ENCODE measurements at regions not wholly inside any gene's neighbourhood (a gene's known extent, or its start where the extent isn't known, plus 50 kb on each side); places are given as distances from the start of the nearest gene placed in this dataset.

- Histone ChIP-seq H3K9ac (no peak overlapping the region), H4K20me1 (ENCODE audit: insufficient read depth) (no peaks in the 10 kb centered on the region), H3K79me2 (ENCODE audit: insufficient read depth, low read depth) (no peaks in the 10 kb centered on the region), H2AFZ (ENCODE audit: low read depth) (no peak overlapping the region), H3K4me3 (IDR thresholded peaks at IDR 0.05; ENCODE audit: insufficient read depth, low read depth, low read length) (no peak overlapping the region), H3K4me1 (ENCODE audit: low read depth, poor library complexity, severe bottlenecking) (no peaks in the 10 kb centered on the region), H3K27me3 (ENCODE audit: insufficient read depth, low read depth) (no peaks in the 10 kb centered on the region), H3K4me2 (no peak overlapping the region), H3K36me3 (ENCODE audit: insufficient read depth) (no peaks in the 10 kb centered on the region), H3K27ac (no peak overlapping the region)
- no peak for TF ChIP-seq CTCF (conservative IDR thresholded peaks at IDR 0.05; ENCODE audit: low read depth, low read length)
Observed at GRCh38 chrX:149221230-149221629, 283.9 kb downstream of the IDS start.

- Histone ChIP-seq H3K4me2 (no peak overlapping the region), H4K20me1 (ENCODE audit: insufficient read depth) (no peaks in the 10 kb centered on the region), H3K9ac (no peak overlapping the region), H3K36me3 (ENCODE audit: insufficient read depth) (no peaks in the 10 kb centered on the region), H3K4me1 (ENCODE audit: low read depth, poor library complexity, severe bottlenecking) (no peaks in the 10 kb centered on the region), H3K4me3 (IDR thresholded peaks at IDR 0.05; ENCODE audit: insufficient read depth, low read depth, low read length) (no peak overlapping the region), H3K27me3 (ENCODE audit: insufficient read depth, low read depth) (no peaks in the 10 kb centered on the region), H3K79me2 (ENCODE audit: insufficient read depth, low read depth) (no peaks in the 10 kb centered on the region), H2AFZ (ENCODE audit: low read depth) (no peak overlapping the region), H3K27ac (no peak overlapping the region)
- no peak for TF ChIP-seq CTCF (conservative IDR thresholded peaks at IDR 0.05; ENCODE audit: low read depth, low read length)
Observed at GRCh38 chrX:149213264-149213663, 291.8 kb downstream of the IDS start.

- Histone ChIP-seq H3K79me2 (ENCODE audit: insufficient read depth, low read depth) (no peaks in the 10 kb centered on the region), H3K4me3 (IDR thresholded peaks at IDR 0.05; ENCODE audit: insufficient read depth, low read depth, low read length) (no peak overlapping the region), H3K9ac (no peak overlapping the region), H3K4me2 (no peak overlapping the region), H3K36me3 (ENCODE audit: insufficient read depth) (no peaks in the 10 kb centered on the region), H3K4me1 (ENCODE audit: low read depth, poor library complexity, severe bottlenecking) (no peaks in the 10 kb centered on the region), H2AFZ (ENCODE audit: low read depth) (no peak overlapping the region), H3K27me3 (ENCODE audit: insufficient read depth, low read depth) (no peaks in the 10 kb centered on the region), H3K27ac (no peak overlapping the region), H4K20me1 (ENCODE audit: insufficient read depth) (no peaks in the 10 kb centered on the region)
- TF ChIP-seq CTCF (conservative IDR thresholded peaks at IDR 0.05; ENCODE audit: low read depth, low read length), result no peak
Observed at GRCh38 chrX:149208307-149208706, 296.8 kb downstream of the IDS start.

GRCh38 chrX:149207518-149207917, 297.6 kb downstream of the IDS start:
- no peaks in the 10 kb centered on the region for H4K20me1 ChIP-seq (ENCODE audit: insufficient read depth)
- no peak overlapping the region for H2AFZ ChIP-seq (ENCODE audit: low read depth)
- no peak overlapping the region for H3K9ac ChIP-seq
- H3K79me2 ChIP-seq (ENCODE audit: insufficient read depth, low read depth), result no peaks in the 10 kb centered on the region
- H3K4me2 ChIP-seq, result no peak overlapping the region
- H3K36me3 ChIP-seq (ENCODE audit: insufficient read depth), result no peaks in the 10 kb centered on the region
- H3K4me3 ChIP-seq (IDR thresholded peaks at IDR 0.05; ENCODE audit: insufficient read depth, low read depth, low read length), result no peak overlapping the region
- TF ChIP-seq CTCF (conservative IDR thresholded peaks at IDR 0.05; ENCODE audit: low read depth, low read length), result no peak
- no peaks in the 10 kb centered on the region for H3K27me3 ChIP-seq (ENCODE audit: insufficient read depth, low read depth)
- H3K4me1 ChIP-seq (ENCODE audit: low read depth, poor library complexity, severe bottlenecking), result no peaks in the 10 kb centered on the region
- no peak overlapping the region for H3K27ac ChIP-seq

GRCh38 chrX:149205937-149206336, 299.2 kb downstream of the IDS start:
- Histone ChIP-seq H3K79me2 (ENCODE audit: insufficient read depth, low read depth) (no peaks in the 10 kb centered on the region), H3K4me2 (no peak overlapping the region), H2AFZ (ENCODE audit: low read depth) (no peak overlapping the region), H3K27ac (no peak overlapping the region), H3K36me3 (ENCODE audit: insufficient read depth) (no peaks in the 10 kb centered on the region), H3K4me1 (ENCODE audit: low read depth, poor library complexity, severe bottlenecking) (no peaks in the 10 kb centered on the region), H4K20me1 (ENCODE audit: insufficient read depth) (no peaks in the 10 kb centered on the region), H3K9ac (no peak overlapping the region), H3K27me3 (ENCODE audit: insufficient read depth, low read depth) (no peaks in the 10 kb centered on the region), H3K4me3 (IDR thresholded peaks at IDR 0.05; ENCODE audit: insufficient read depth, low read depth, low read length) (no peak overlapping the region)
- TF ChIP-seq CTCF (conservative IDR thresholded peaks at IDR 0.05; ENCODE audit: low read depth, low read length), result no peak

Data from KMS-11 (cell line).